ENCODE measurements at regions not wholly inside any gene's neighbourhood (a gene's known extent, or its start where the extent isn't known, plus 50 kb on each side); places are given as distances from the start of the nearest gene placed in this dataset.

GRCh38 chr3:22506871-22507270, 696.3 kb upstream of the UBE2E2 start:
- TF ChIP-seq EP300 (IDR thresholded peaks at IDR 0.05) (no peak), CTCF (IDR thresholded peaks at IDR 0.05) (no peak), POLR2A (IDR thresholded peaks at IDR 0.05) (no peak), POLR2AphosphoS5 (IDR thresholded peaks at IDR 0.05) (no peak)
- 83% methylated on average over 1 of the region's 1 CpG; no CpG with 5 or more reads in 1 of the 2 donors for WGBS, 2 donors (ENCODE audit: low coverage in 1 of 2)
- H3K9me3 ChIP-seq = no peaks in the 10 kb centered on the region
- no peaks in the 10 kb centered on the region for H3K36me3 ChIP-seq
- H3K4me1 ChIP-seq = no peaks in the 10 kb centered on the region
- no peak overlapping the region for H3K27ac ChIP-seq
- no peaks in the 10 kb centered on the region for H3K27me3 ChIP-seq
- no peak overlapping the region for H3K4me3 ChIP-seq
- no peak for ATAC-seq

GRCh38 chr3:22507709-22508108, 695.4 kb upstream of the UBE2E2 start:
- Histone ChIP-seq H3K27me3 (no peaks in the 10 kb centered on the region), H3K9me3 (no peaks in the 10 kb centered on the region), H3K36me3 (no peaks in the 10 kb centered on the region), H3K27ac (no peak overlapping the region), H3K4me1 (no peaks in the 10 kb centered on the region), H3K4me3 (no peak overlapping the region)
- ATAC-seq = no peak
- TF ChIP-seq POLR2AphosphoS5 (IDR thresholded peaks at IDR 0.05) (no peak), POLR2A (IDR thresholded peaks at IDR 0.05) (no peak), CTCF (IDR thresholded peaks at IDR 0.05) (no peak), EP300 (IDR thresholded peaks at IDR 0.05) (no peak)

GRCh38 chr3:22523925-22524324, 679.2 kb upstream of the UBE2E2 start:
- Histone ChIP-seq H3K27ac (no peak overlapping the region), H3K4me1 (peaks cover 0 to 27% (median 0%) of the 10 kb centered on the region in 3 donors), H3K36me3 (no peaks in the 10 kb centered on the region), H3K4me3 (no peak overlapping the region), H3K27me3 (no peaks in the 10 kb centered on the region), H3K9me3 (peaks cover 0 to 5% (median 0%) of the 10 kb centered on the region in 3 donors)
- TF ChIP-seq CTCF (IDR thresholded peaks at IDR 0.05) (no peak), POLR2AphosphoS5 (IDR thresholded peaks at IDR 0.05) (no peak), EP300 (IDR thresholded peaks at IDR 0.05) (no peak), POLR2A (IDR thresholded peaks at IDR 0.05) (no peak)
- no peak for ATAC-seq
- 90 to 94% methylated on average over 3 of the region's 3 CpGs for WGBS, 2 donors (ENCODE audit: low coverage in 1 of 2)

GRCh38 chr3:22526266-22526837, 676.8 kb upstream of the UBE2E2 start:
- WGBS, 2 donors (ENCODE audit: low coverage in 1 of 2) = 11 to 22% methylated on average over 1 of the region's 1 CpG
- no peak for TF ChIP-seq POLR2AphosphoS5 (IDR thresholded peaks at IDR 0.05)
- no peak for TF ChIP-seq CTCF (IDR thresholded peaks at IDR 0.05)
- no peak for TF ChIP-seq POLR2A (IDR thresholded peaks at IDR 0.05)
- TF ChIP-seq EP300 (IDR thresholded peaks at IDR 0.05) = no peak
- Histone ChIP-seq H3K4me3 (no peak overlapping the region), H3K27me3 (no peaks in the 10 kb centered on the region), H3K4me1 (peaks cover 0 to 27% (median 0%) of the 10 kb centered on the region in 3 donors), H3K9me3 (peaks cover 0 to 5% (median 0%) of the 10 kb centered on the region in 3 donors), H3K27ac (peak overlapping the region in 1 of 4 donors; percentile 13), H3K36me3 (no peaks in the 10 kb centered on the region)
- ATAC-seq = no peak

- Histone ChIP-seq H3K27ac (no peak overlapping the region), H3K27me3 (no peaks in the 10 kb centered on the region), H3K4me3 (no peak overlapping the region), H3K9me3 (no peaks in the 10 kb centered on the region), H3K36me3 (no peaks in the 10 kb centered on the region), H3K4me1 (no peaks in the 10 kb centered on the region)
- TF ChIP-seq POLR2A (IDR thresholded peaks at IDR 0.05) = no peak
- TF ChIP-seq POLR2AphosphoS5 (IDR thresholded peaks at IDR 0.05) = no peak
- no peak for TF ChIP-seq EP300 (IDR thresholded peaks at IDR 0.05)
- no peak for ATAC-seq
- WGBS, 2 donors (ENCODE audit: low coverage in 1 of 2) = 89% methylated on average over 1 of the region's 1 CpG; no CpG with 5 or more reads in 1 of the 2 donors
Measured at GRCh38 chr3:22536541-22536940, 666.6 kb upstream of the UBE2E2 start.

Measured in gastroesophageal sphincter (tissue), 4 donors.